ENCODE measurements at regions not wholly inside any gene's neighbourhood (a gene's known extent, or its start where the extent isn't known, plus 50 kb on each side); places are given as distances from the start of the nearest gene placed in this dataset.

DNA sequence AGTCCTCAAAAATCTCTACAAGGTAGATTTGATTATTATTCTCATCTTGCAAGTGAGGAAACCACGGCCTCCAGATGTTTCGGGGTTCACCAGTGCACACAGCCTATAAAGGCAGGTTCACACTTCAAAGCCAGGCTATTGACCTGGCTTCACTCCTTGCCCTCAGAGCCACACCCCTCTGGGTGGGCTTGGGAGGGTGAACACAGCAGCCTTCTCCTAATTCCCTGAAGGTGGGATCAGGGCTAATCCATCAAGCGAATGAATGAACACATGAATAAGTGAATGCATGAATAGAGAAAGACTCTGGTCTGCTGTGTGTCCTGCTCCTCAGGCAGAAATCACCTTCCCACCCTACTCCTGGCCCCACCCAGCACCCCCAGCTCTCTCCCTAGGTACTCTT is 139.0 kb downstream of the CYLD start:
- no peaks in the 10 kb centered on the region for H3K9me3 ChIP-seq (ENCODE audit: low read length)
- no peaks in the 10 kb centered on the region for H4K20me1 ChIP-seq (ENCODE audit: low read length)
- TF ChIP-seq, protein P1, sequence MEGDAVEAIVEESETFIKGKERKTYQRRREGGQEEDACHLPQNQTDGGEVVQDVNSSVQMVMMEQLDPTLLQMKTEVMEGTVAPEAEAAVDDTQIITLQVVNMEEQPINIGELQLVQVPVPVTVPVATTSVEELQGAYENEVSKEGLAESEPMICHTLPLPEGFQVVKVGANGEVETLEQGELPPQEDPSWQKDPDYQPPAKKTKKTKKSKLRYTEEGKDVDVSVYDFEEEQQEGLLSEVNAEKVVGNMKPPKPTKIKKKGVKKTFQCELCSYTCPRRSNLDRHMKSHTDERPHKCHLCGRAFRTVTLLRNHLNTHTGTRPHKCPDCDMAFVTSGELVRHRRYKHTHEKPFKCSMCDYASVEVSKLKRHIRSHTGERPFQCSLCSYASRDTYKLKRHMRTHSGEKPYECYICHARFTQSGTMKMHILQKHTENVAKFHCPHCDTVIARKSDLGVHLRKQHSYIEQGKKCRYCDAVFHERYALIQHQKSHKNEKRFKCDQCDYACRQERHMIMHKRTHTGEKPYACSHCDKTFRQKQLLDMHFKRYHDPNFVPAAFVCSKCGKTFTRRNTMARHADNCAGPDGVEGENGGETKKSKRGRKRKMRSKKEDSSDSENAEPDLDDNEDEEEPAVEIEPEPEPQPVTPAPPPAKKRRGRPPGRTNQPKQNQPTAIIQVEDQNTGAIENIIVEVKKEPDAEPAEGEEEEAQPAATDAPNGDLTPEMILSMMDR (conservative IDR thresholded peaks at IDR 0.05; ENCODE audit: low read depth, low read length), result no peak
- TF ChIP-seq EZH2 (IDR thresholded peaks at IDR 0.05; ENCODE audit: low read length, unreplicated experiment) (no peak), EZH2phosphoT487 (IDR thresholded peaks at IDR 0.05; ENCODE audit: borderline replicate concordance, low read length) (no peak)
- no peak for ATAC-seq
- H3F3A ChIP-seq (ENCODE audit: low read length, unreplicated experiment), result no peaks in the 10 kb centered on the region
- H3K79me2 ChIP-seq (ENCODE audit: low read length), result no peaks in the 10 kb centered on the region
- no peak overlapping the region for H3K4me3 ChIP-seq (ENCODE audit: low read length)
- ChIA-PET POLR2A (ENCODE audit: unreplicated experiment) (no interaction called here), CTCF (no interaction called here)
- H3K9ac ChIP-seq (ENCODE audit: low read length), result no peak overlapping the region
- H3K4me2 ChIP-seq (ENCODE audit: low read length), result no peak overlapping the region
- H2AFZ ChIP-seq (ENCODE audit: low read length), result no peak overlapping the region
- H3K27ac ChIP-seq (ENCODE audit: low read length), result no peak overlapping the region
- no peaks in the 10 kb centered on the region for H3K4me1 ChIP-seq (ENCODE audit: insufficient read depth, low read length)
- H3K27me3 ChIP-seq (ENCODE audit: low read length), result peaks cover 20% of the 10 kb centered on the region
- no TSS peak for BruUV-seq (replicated peaks)
- no peak for DNase-seq
- H3K36me3 ChIP-seq (ENCODE audit: low read depth, low read length), result no peaks in the 10 kb centered on the region
- H3K9me2 ChIP-seq (replicated peaks; ENCODE audit: low read length), result no peaks in the 10 kb centered on the region
- intact Hi-C loops (cut with micrococcal nuclease), result loop anchor here (5.0 kb wide), 2 partner anchors 44 to 59 kb away; no protein-coding TSS in a partner anchor

DNA sequence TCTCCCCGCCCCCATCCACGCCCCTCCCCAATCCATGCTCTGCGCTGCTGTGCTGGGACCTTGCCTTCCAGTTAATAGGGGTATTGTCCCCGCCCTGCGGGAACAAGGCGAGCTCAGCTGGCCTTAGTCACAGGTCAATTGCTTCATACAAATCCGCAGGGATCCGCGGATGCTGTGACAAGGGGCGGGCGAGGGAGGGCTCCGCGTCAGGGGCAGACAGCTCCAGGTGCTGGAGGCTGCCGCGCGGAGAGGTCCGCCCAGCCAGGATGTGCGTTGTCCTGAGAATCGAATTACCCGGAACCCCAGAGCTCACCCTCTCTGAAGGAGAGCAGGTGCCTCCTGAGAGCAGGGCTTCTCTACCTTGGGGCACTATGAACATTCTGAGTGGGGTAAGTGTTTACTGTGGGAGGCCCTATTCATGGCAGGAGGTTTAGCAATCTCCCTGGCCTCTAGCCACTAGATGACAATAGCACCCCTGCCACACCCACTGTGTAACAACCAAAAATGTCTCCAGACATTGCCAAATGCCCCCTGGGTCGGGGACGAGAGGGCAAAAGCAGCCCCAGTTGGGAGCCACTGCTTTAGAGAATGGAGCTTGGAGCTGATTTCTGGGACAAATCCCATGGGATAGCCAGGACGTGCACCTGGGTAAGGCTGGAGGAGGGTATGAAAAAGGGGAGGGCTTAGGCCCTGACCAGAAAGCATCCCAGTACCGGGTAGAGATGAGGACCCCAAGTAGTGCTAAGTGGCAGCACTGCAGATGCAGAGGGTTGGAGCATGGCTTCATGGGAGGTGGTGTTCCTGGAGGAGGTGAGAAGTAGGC is 138.2 kb downstream of the CYLD start:
- Histone ChIP-seq H3K9me3 (ENCODE audit: low read length) (no peaks in the 10 kb centered on the region), H2AFZ (ENCODE audit: low read length) (no peak overlapping the region), H4K20me1 (ENCODE audit: low read length) (no peaks in the 10 kb centered on the region), H3F3A (ENCODE audit: low read length, unreplicated experiment) (no peaks in the 10 kb centered on the region), H3K4me3 (ENCODE audit: low read length) (no peak overlapping the region), H3K36me3 (ENCODE audit: low read depth, low read length) (no peaks in the 10 kb centered on the region), H3K9ac (ENCODE audit: low read length) (no peak overlapping the region), H3K27me3 (ENCODE audit: low read length) (peaks cover 22% of the 10 kb centered on the region), H3K4me2 (ENCODE audit: low read length) (no peak overlapping the region), H3K27ac (ENCODE audit: low read length) (no peak overlapping the region), H3K9me2 (replicated peaks; ENCODE audit: low read length) (no peaks in the 10 kb centered on the region), H3K4me1 (ENCODE audit: insufficient read depth, low read length) (no peaks in the 10 kb centered on the region), H3K79me2 (ENCODE audit: low read length) (no peaks in the 10 kb centered on the region)
- intact Hi-C loops (cut with micrococcal nuclease), result loop anchor here (5.0 kb wide), 2 partner anchors 43 to 58 kb away; no protein-coding TSS in a partner anchor
- TF ChIP-seq EZH2phosphoT487 (IDR thresholded peaks at IDR 0.05; ENCODE audit: borderline replicate concordance, low read length) (no peak), EZH2 (IDR thresholded peaks at IDR 0.05; ENCODE audit: low read length, unreplicated experiment) (no peak)
- TF ChIP-seq, protein P1 (conservative IDR thresholded peaks at IDR 0.05; ENCODE audit: low read depth, low read length), result no peak
- DNase-seq (no peak), ATAC-seq (no peak)
- POLR2A ChIA-PET (ENCODE audit: unreplicated experiment), result no interaction called here
- CTCF ChIA-PET, result no interaction called here
- BruUV-seq (replicated peaks), result no TSS peak

DNA sequence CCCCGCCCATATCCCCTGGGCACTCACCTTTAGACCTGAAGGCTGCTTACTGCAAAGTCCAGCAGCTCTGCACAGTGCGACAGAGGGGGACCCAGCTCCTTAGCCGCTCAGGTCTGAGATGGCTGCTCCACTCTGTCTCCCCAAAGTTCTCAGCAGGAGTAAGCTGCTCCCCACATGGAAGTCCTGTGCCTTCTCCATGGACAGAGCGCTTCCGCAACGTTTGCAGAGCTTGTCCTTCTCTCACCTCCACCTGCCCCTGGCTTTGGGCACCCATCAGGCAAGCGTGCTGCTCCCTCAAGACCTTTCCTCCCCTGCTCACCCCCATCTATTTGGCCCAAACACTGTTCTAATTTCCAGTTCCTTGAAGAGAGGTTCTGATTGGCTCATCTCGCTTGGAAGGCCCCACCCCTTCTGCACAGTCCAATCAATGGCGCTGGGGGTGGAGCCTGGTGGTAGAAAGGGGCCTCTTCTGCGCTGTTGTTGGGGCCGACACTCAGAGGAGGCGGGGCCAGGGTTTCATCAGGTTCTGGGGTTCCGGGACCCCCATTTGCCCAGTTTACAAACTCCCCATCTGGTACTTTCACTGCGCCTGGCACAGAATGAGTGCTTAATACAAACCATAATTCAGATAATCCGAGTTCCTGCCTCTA is 137.2 kb downstream of the CYLD start:
- Histone ChIP-seq H4K20me1 (ENCODE audit: low read length) (no peaks in the 10 kb centered on the region), H3F3A (ENCODE audit: low read length, unreplicated experiment) (no peaks in the 10 kb centered on the region), H3K4me2 (ENCODE audit: low read length) (no peak overlapping the region), H3K9ac (ENCODE audit: low read length) (no peak overlapping the region), H3K9me2 (replicated peaks; ENCODE audit: low read length) (no peaks in the 10 kb centered on the region), H3K27ac (ENCODE audit: low read length) (no peak overlapping the region), H2AFZ (ENCODE audit: low read length) (no peak overlapping the region), H3K4me1 (ENCODE audit: insufficient read depth, low read length) (no peaks in the 10 kb centered on the region), H3K27me3 (ENCODE audit: low read length) (peaks cover 22% of the 10 kb centered on the region), H3K9me3 (ENCODE audit: low read length) (no peaks in the 10 kb centered on the region), H3K4me3 (ENCODE audit: low read length) (no peak overlapping the region), H3K79me2 (ENCODE audit: low read length) (no peaks in the 10 kb centered on the region), H3K36me3 (ENCODE audit: low read depth, low read length) (no peaks in the 10 kb centered on the region)
- BruUV-seq (replicated peaks), result no TSS peak
- DNase-seq (no peak), ATAC-seq (no peak)
- ChIA-PET POLR2A (ENCODE audit: unreplicated experiment) (no interaction called here), CTCF (no interaction called here)
- intact Hi-C loops (cut with micrococcal nuclease), result no loop called here
- TF ChIP-seq, protein P1 (conservative IDR thresholded peaks at IDR 0.05; ENCODE audit: low read depth, low read length), result no peak
- no peak for TF ChIP-seq EZH2phosphoT487 (IDR thresholded peaks at IDR 0.05; ENCODE audit: borderline replicate concordance, low read length)

All from PC-3 (cell line).